ENCODE measurements at regions not wholly inside any gene's neighbourhood (a gene's known extent, or its start where the extent isn't known, plus 50 kb on each side); places are given as distances from the start of the nearest gene placed in this dataset.

DNA sequence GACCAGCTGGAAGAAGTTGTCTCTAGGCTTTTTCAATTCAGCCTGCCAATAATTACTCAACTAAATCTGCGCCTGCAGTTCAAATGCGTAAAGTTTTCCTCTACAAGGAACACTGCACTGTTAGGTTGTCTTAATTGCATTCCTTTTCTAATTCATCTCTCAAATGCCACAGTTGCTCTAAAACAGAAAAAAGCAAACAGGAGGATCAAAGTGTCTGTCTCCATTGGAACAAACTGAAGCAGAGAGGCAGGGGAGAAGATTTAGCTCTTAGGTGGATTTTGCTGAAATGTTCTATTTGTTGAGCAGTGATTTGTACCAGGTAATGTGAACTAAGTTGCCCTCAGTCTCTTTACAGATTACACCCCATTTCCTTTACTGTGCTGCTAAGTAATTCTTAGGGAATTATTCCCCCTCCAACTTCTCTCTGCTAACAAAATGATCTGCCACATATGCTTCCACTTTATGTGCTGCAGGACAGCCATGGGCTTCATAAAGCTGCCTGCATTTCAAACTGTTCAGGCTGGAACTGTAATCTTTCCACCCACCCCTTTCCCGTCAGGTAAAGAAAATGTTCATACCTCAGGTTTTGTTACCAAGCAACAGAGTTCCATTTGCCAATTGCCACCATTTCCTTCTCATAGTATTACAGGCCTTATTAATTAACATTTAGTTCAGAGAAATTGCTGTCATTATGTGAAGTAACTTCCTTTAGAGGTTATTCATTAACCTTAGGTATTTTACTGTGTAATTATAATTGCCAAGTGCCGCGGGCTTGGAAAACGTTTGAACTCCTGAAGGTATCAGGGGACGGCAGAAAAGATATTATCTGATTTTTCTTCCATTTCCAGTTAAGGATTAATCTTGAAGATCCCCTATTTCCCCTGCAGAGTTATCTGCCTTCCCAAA is 149.3 kb downstream of the SPRY1 start:
- Histone ChIP-seq H3K36me3 (no peaks in the 10 kb centered on the region), H3K4me3 (no peak overlapping the region), H3K27ac (peak overlapping the region in 1 of 10 donors; percentile 9), H3K27me3 (no peaks in the 10 kb centered on the region), H3K9me3 (peaks cover 0 to 12% (median 4%) of the 10 kb centered on the region in 11 donors), H3K4me1 (peaks cover 0 to 11% (median 0%) of the 10 kb centered on the region in 9 donors)
- DNase-seq (no peak), ATAC-seq (peak in 4 of 8 donors; percentile 13 to 59 (median 29))
- TF ChIP-seq, protein P1, sequence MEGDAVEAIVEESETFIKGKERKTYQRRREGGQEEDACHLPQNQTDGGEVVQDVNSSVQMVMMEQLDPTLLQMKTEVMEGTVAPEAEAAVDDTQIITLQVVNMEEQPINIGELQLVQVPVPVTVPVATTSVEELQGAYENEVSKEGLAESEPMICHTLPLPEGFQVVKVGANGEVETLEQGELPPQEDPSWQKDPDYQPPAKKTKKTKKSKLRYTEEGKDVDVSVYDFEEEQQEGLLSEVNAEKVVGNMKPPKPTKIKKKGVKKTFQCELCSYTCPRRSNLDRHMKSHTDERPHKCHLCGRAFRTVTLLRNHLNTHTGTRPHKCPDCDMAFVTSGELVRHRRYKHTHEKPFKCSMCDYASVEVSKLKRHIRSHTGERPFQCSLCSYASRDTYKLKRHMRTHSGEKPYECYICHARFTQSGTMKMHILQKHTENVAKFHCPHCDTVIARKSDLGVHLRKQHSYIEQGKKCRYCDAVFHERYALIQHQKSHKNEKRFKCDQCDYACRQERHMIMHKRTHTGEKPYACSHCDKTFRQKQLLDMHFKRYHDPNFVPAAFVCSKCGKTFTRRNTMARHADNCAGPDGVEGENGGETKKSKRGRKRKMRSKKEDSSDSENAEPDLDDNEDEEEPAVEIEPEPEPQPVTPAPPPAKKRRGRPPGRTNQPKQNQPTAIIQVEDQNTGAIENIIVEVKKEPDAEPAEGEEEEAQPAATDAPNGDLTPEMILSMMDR (IDR thresholded peaks at IDR 0.05), result no peak
- intact Hi-C loops (cut with DNase I), result no loop called here
- WGBS, 2 donors, result 67% methylated on average over 7 of the region's 7 CpGs

DNA sequence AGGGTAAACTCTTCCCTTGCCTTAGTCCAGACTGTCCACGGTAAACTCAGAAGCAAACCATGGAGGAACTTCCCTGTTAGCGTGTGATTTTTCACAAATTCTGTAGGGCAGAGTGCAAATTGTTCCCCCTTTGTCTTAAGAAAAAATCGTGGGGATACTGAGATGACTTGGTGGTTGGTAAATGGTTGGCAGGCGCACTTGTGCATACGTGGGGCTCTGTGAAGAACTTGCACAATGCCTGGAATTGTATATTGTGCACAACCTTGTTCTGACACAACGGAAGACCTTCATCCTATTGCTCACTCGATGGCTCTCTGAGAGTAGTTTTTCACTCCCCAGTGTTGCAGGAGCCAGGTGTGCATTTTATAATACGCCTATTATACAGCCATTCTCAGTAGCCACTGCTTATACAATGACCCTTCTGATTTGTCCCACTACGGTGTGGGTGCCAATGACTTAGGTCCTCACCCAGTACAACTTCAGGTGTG is 150.0 kb downstream of the SPRY1 start:
- TF ChIP-seq, protein P1 (IDR thresholded peaks at IDR 0.05), result no peak
- Histone ChIP-seq H3K36me3 (no peaks in the 10 kb centered on the region), H3K27ac (no peak overlapping the region), H3K27me3 (no peaks in the 10 kb centered on the region), H3K9me3 (peaks cover 0 to 12% (median 4%) of the 10 kb centered on the region in 11 donors), H3K4me1 (peaks cover 0 to 11% (median 0%) of the 10 kb centered on the region in 9 donors), H3K4me3 (no peak overlapping the region)
- ATAC-seq (no peak), DNase-seq (no peak)
- intact Hi-C loops (cut with DNase I), result no loop called here
- 78 to 88% methylated on average over 9 of the region's 9 CpGs for WGBS, 2 donors

DNA sequence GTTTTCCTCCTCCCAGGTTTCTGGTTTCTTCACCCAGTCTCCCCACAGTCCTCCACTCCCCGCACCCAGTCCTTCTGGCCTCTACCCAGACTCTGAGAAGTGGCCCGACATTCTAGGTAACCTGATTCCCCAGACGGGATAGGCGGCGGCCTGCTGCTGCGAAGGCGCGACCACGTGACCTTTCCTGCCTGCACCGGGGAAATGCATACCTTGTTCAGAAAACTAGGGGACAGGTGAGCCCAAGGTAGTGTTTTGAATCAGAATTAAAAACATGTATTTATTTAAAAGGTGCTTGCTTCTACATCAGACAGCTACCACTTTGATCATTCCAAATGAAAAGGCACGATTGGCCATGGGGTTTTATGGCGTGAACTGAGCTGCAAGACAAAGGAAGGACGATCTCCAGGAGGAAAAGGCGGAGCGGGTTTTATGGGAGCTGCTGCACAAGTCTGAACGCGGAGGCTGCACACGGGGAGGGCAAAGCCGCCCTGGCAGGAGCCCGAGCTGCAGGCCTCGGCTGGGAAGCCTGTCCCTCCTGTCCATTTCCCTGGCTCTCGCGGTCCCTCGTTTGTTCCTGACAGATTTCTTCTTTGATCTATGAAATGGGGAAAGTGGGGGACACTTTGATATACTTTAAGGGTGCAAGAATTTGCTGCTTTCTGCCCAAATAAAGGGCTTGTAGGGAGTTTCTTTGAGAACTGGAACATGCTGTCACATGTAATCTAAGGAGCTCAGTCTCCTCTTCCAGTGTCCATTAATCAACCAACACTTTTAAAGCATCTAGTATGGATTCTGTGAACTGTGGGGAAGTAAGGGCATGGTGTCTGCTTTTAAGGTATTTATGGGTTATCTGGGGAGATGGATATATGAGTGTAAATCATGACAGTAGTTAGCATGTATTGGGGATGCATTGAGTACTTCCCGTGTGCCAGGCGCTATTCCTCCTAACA is 150.9 kb downstream of the SPRY1 start:
- TF ChIP-seq, protein P1 (IDR thresholded peaks at IDR 0.05), result no peak
- Histone ChIP-seq H3K9me3 (peaks cover 0 to 12% (median 4%) of the 10 kb centered on the region in 11 donors), H3K27ac (no peak overlapping the region), H3K27me3 (no peaks in the 10 kb centered on the region), H3K36me3 (no peaks in the 10 kb centered on the region), H3K4me3 (no peak overlapping the region), H3K4me1 (peaks cover 0 to 11% (median 0%) of the 10 kb centered on the region in 9 donors)
- ATAC-seq (no peak), DNase-seq (no peak)
- intact Hi-C loops (cut with DNase I), result no loop called here
- 77 to 86% methylated on average over 26 of the region's 26 CpGs for WGBS, 2 donors

DNA sequence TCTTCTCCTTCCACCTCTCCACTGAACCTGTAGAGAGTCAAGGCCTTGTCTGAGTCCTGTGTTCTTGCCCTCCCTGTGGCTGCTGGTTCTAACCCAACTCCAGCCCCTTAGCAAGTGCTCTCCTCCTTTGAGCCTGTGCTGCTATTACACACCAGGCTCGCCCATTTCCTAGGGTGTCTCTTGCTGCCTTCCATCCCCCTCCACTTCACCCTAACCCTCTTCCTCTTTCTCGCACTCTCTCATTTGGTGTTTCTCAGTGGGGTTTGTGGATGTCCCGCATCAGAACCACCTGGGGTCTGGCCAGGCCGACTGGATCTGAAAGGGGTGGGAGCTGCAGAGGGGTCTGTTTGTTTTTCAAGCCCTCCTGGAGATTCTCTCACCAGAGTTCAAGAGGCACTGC is 156.7 kb downstream of the SPRY1 start:
- no peak overlapping the region for H3K27ac ChIP-seq
- 87 to 88% methylated on average over 4 of the region's 4 CpGs for WGBS, 2 donors
- intact Hi-C loops (cut with DNase I), result loop anchor here in 6 of 10 donors (10.0 kb wide), 5 partner anchors 118 to 562 kb away; no protein-coding TSS in a partner anchor
- no peaks in the 10 kb centered on the region for H3K27me3 ChIP-seq
- ATAC-seq, result no peak
- peaks cover 0 to 12% (median 4%) of the 10 kb centered on the region in 11 donors for H3K9me3 ChIP-seq
- H3K4me1 ChIP-seq, result peaks cover 0 to 43% (median 27%) of the 10 kb centered on the region in 9 donors
- DNase-seq, result no peak
- H3K4me3 ChIP-seq, result no peak overlapping the region
- TF ChIP-seq, protein P1 (IDR thresholded peaks at IDR 0.05), result no peak
- H3K36me3 ChIP-seq, result no peaks in the 10 kb centered on the region
